Adrenal gland (tissue), 5 donors: ENCODE measurements at regions not wholly inside any gene's neighbourhood (a gene's known extent, or its start where the extent isn't known, plus 50 kb on each side); places are given as distances from the start of the nearest gene placed in this dataset.

Source experiments
- CTCF ChIP-seq, 6 experiments: fragments of 450-650 bp in 4 of 6; fragments of 200-600 bp in 2 of 6; sonication (generic) in 1 of 6; IDR thresholded peaks; 1 replicate in 5 of 6; 2 replicates in 1 of 6; pipeline versions ENCODE4 v1.5.1 to v1.8.0; 2016 to 2021; ENCODE audit warnings: antibody characterized with exemption in 6 of 6, mild to moderate bottlenecking in 2 of 6, moderate library complexity in 1 of 6
- POLR2A ChIP-seq, 2 donors: fragments of 450-650 bp; IDR thresholded peaks; one replicate each; pipeline ENCODE4 v1.6.1; 2017; ENCODE audit warnings: antibody characterized with exemption in 2 of 2, mild to moderate bottlenecking in 2 of 2, moderate library complexity in 1 of 2
- donor health status: DM: no; HTN: no; CAD: no.

GRCh38 chr16:9411426-9411825, 320.0 kb downstream of the HAPSTR1 start:
- TF ChIP-seq CTCF (IDR thresholded peaks at IDR 0.05), result no peak
- TF ChIP-seq POLR2A (IDR thresholded peaks at IDR 0.05), result no peak
